Liver (tissue), 8 donors: ENCODE measurements at regions not wholly inside any gene's neighbourhood (a gene's known extent, or its start where the extent isn't known, plus 50 kb on each side); places are given as distances from the start of the nearest gene placed in this dataset.

Source experiments
- DNase-seq: peaks from one replicate; pipeline ENCODE4 v3.0.0-alpha.2; 2017; ENCODE audit warnings: low spot score
- H3K27ac ChIP-seq, 2 donors: one replicate each; pipeline ENCODE4 v1.7.0; 2013; ENCODE audit warnings: inconsistent platforms in 2 of 2, low read length in 2 of 2, control low read depth in 1 of 2, low read depth in 1 of 2, mild to moderate bottlenecking in 1 of 2
- H3K27me3 ChIP-seq, 4 donors: one replicate each; pipeline versions ENCODE4 v1.6.1 to v1.7.0; 2013; ENCODE audit warnings: low read length in 3 of 4, inconsistent platforms in 1 of 4, mild to moderate bottlenecking in 1 of 4, moderate library complexity in 1 of 4; ENCODE audit not compliant: control insufficient read depth in 4 of 4, insufficient read depth in 4 of 4
- H3K36me3 ChIP-seq, 4 donors: one replicate each; pipeline versions ENCODE4 v1.6.1 to v1.7.0; 2013; ENCODE audit warnings: low read length in 3 of 4, mild to moderate bottlenecking in 3 of 4, low read depth in 1 of 4, moderate library complexity in 1 of 4; ENCODE audit not compliant: control insufficient read depth in 4 of 4, insufficient read depth in 3 of 4
- H3K4me1 ChIP-seq, 4 donors: one replicate each; pipeline versions ENCODE4 v1.6.1 to v1.7.0; 2013; ENCODE audit warnings: low read length in 3 of 4, mild to moderate bottlenecking in 3 of 4, moderate library complexity in 1 of 4; ENCODE audit not compliant: control insufficient read depth in 4 of 4, insufficient read depth in 4 of 4
- H3K4me3 ChIP-seq, 3 donors: one replicate each; pipeline versions ENCODE4 v1.6.1 to v1.7.0; 2013; ENCODE audit warnings: low read length in 3 of 3, control low read depth in 1 of 3, low read depth in 1 of 3, mild to moderate bottlenecking in 1 of 3
- H3K9ac ChIP-seq, 2 donors: one replicate each; pipeline ENCODE4 v1.7.0; 2013; ENCODE audit warnings: low read length in 2 of 2, mild to moderate bottlenecking in 2 of 2, moderate library complexity in 2 of 2, control low read depth in 1 of 2, low read depth in 1 of 2
- H3K9me3 ChIP-seq, 4 donors: one replicate each; pipeline versions ENCODE4 v1.6.1 to v1.7.0; 2013; ENCODE audit warnings: low read length in 3 of 4; ENCODE audit not compliant: control insufficient read depth in 4 of 4
- ATF3 ChIP-seq: IDR thresholded peaks from 2 replicates; pipeline ENCODE4 v1.6.1; 2016; ENCODE audit warnings: antibody characterized with exemption
- CTCF ChIP-seq: fragments of 150-350 bp; IDR thresholded peaks from 2 replicates; pipeline ENCODE4 v1.5.1; 2017; ENCODE audit warnings: improper control_type of control experiment, low read depth, low read length; ENCODE audit not compliant: missing input control
- EGR1 ChIP-seq, 2 donors: IDR thresholded peaks; 2 replicates each; pipeline ENCODE4 v1.6.1; 2016 to 2018; ENCODE audit warnings: antibody characterized with exemption in 2 of 2, low read depth in 2 of 2
- FOXA1 ChIP-seq: IDR thresholded peaks from 2 replicates; pipeline ENCODE4 v1.6.1; 2016; ENCODE audit warnings: antibody characterized with exemption
- FOXA2 ChIP-seq: IDR thresholded peaks from 2 replicates; pipeline ENCODE4 v1.6.1; 2016; ENCODE audit warnings: antibody characterized with exemption
- GABPA ChIP-seq, 2 donors: IDR thresholded peaks in 1 of 2; conservative IDR thresholded peaks in 1 of 2; 2 replicates each; pipeline ENCODE4 v1.6.1; 2016; ENCODE audit warnings: antibody characterized with exemption in 2 of 2, mild to moderate bottlenecking in 1 of 2, moderate library complexity in 1 of 2
- HNF4A ChIP-seq, 2 donors: conservative IDR thresholded peaks; 2 replicates each; pipeline ENCODE4 v1.6.1; 2016; ENCODE audit warnings: antibody characterized with exemption in 2 of 2, mild to moderate bottlenecking in 2 of 2
- HNF4G ChIP-seq: IDR thresholded peaks from 2 replicates; pipeline ENCODE4 v1.6.1; 2016; ENCODE audit warnings: antibody characterized with exemption
- MAX ChIP-seq: IDR thresholded peaks from 2 replicates; pipeline ENCODE4 v1.6.1; 2016; ENCODE audit warnings: antibody characterized with exemption
- NR2F2 ChIP-seq: IDR thresholded peaks from 2 replicates; pipeline ENCODE4 v1.6.1; 2016; ENCODE audit warnings: antibody characterized with exemption
- RAD21 ChIP-seq, 2 donors: IDR thresholded peaks; 2 replicates each; pipeline ENCODE4 v1.6.1; 2016; ENCODE audit warnings: antibody characterized with exemption in 2 of 2, mild to moderate bottlenecking in 2 of 2
- REST ChIP-seq: IDR thresholded peaks from 2 replicates; pipeline ENCODE4 v1.6.1; 2016; ENCODE audit warnings: antibody characterized with exemption, mild to moderate bottlenecking
- RXRA ChIP-seq, 2 donors: IDR thresholded peaks; 2 replicates each; pipeline ENCODE4 v1.6.1; 2017 to 2018; ENCODE audit warnings: antibody characterized with exemption in 2 of 2, mild to moderate bottlenecking in 1 of 2
- SP1 ChIP-seq: IDR thresholded peaks from 2 replicates; pipeline ENCODE4 v1.6.1; 2018; ENCODE audit warnings: antibody characterized with exemption, mild to moderate bottlenecking
- TAF1 ChIP-seq: conservative IDR thresholded peaks from 2 replicates; pipeline ENCODE4 v1.6.1; 2016; ENCODE audit warnings: antibody characterized with exemption, mild to moderate bottlenecking
- YY1 ChIP-seq: IDR thresholded peaks from 2 replicates; pipeline ENCODE4 v1.6.1; 2016; ENCODE audit warnings: antibody characterized with exemption, mild to moderate bottlenecking
- ZBTB33 ChIP-seq: IDR thresholded peaks from 2 replicates; pipeline ENCODE4 v1.6.1; 2016; ENCODE audit warnings: antibody characterized with exemption
- WGBS: extraction: QIAGEN DNeasy Blood & Tissue Kit; methylation state at CpG from one replicate; pipeline ENCODE4 v1.1.7; 2013; 5-methylcytosine and 5-hydroxymethylcytosine counted together
- donor health status: healthy.
- donor health status: healthy.
- donor health status: healthy.
- donor health status: healthy.
- donor health status: healthy.

- no peak for DNase-seq
- no peak overlapping the region for H3K27ac ChIP-seq
- no peak overlapping the region for H3K9ac ChIP-seq
- H3K36me3 ChIP-seq, result no peaks in the 10 kb centered on the region
- H3K4me1 ChIP-seq, result no peaks in the 10 kb centered on the region
- no peak for TF ChIP-seq FOXA2
- TF ChIP-seq EGR1 (IDR thresholded peaks at IDR 0.05; ENCODE audit: low read depth in 2 of 2), result no peak
- no peak for TF ChIP-seq REST
- TF ChIP-seq TAF1, result no peak
- TF ChIP-seq MAX, result no peak
- no peak for TF ChIP-seq HNF4A (conservative IDR thresholded peaks at IDR 0.05)
- TF ChIP-seq RXRA (IDR thresholded peaks at IDR 0.05), result no peak
- no peak for TF ChIP-seq SP1
- TF ChIP-seq FOXA1, result no peak
- no peak for TF ChIP-seq ATF3
- TF ChIP-seq CTCF, result no peak
- no peak for TF ChIP-seq RAD21 (IDR thresholded peaks at IDR 0.05)
- TF ChIP-seq ZBTB33, result no peak
- TF ChIP-seq GABPA (IDR thresholded peaks at IDR 0.05 in 1 of 2, conservative IDR thresholded peaks at IDR 0.05 in 1 of 2), result no peak
- TF ChIP-seq HNF4G, result no peak
- TF ChIP-seq YY1, result no peak
- TF ChIP-seq NR2F2, result no peak
- H3K9me3 ChIP-seq, result peaks cover 0 to 2% (median 0%) of the 10 kb centered on the region in 4 donors
- peaks cover 0 to 2% (median 0%) of the 10 kb centered on the region in 4 donors for H3K27me3 ChIP-seq
- WGBS, result 64% methylated on average over 2 of the region's 2 CpGs
- H3K4me3 ChIP-seq, result no peak overlapping the region
Observed at GRCh38 chr18:44467718-44468117, 213.0 kb upstream of the SETBP1 start.
